ENCODE measurements at regions not wholly inside any gene's neighbourhood (a gene's known extent, or its start where the extent isn't known, plus 50 kb on each side); places are given as distances from the start of the nearest gene placed in this dataset.

GRCh38 chr5:97453263-97453662 is 270.2 kb upstream of the RIOK2 start:
- no peaks in the 10 kb centered on the region for H3K36me3 Mint-ChIP-seq
- no peaks in the 10 kb centered on the region for H3K4me1 ChIP-seq (ENCODE audit: insufficient read depth, low read length)
- no peaks in the 10 kb centered on the region for H3K27me3 ChIP-seq (ENCODE audit: insufficient read depth, low read length)
- no peaks in the 10 kb centered on the region for H3K4me1 Mint-ChIP-seq
- no peak for DNase-seq
- CTCF ChIA-PET (ENCODE audit: partially characterized antibody) = no interaction called here
- intact Hi-C loops (cut with micrococcal nuclease) = no loop called here
- no peaks in the 10 kb centered on the region for H3K36me3 ChIP-seq (ENCODE audit: insufficient read depth, low read length)
- H3K4me3 Mint-ChIP-seq = no peak overlapping the region
- H3K27me3 Mint-ChIP-seq = no peaks in the 10 kb centered on the region
- H3K4me3 ChIP-seq (ENCODE audit: low read length in 2 of 2) = no peak overlapping the region
- no peak overlapping the region for H3K27ac Mint-ChIP-seq
- no peaks in the 10 kb centered on the region for H3K9me3 ChIP-seq (ENCODE audit: control insufficient read depth in 1 of 2, low read length in 2 of 2)
- POLR2A ChIA-PET (ENCODE audit: partially characterized antibody) = no interaction called here
- peaks cover 0 to 3% (median 0%) of the 10 kb centered on the region in 8 donors for H3K9me3 Mint-ChIP-seq
- no peak overlapping the region for H3K27ac ChIP-seq (ENCODE audit: low read depth, low read length)

GRCh38 chr5:97454015-97454414 is 271.0 kb upstream of the RIOK2 start:
- Mint-ChIP-seq H3K27me3 (no peaks in the 10 kb centered on the region), H3K9me3 (peaks cover 0 to 3% (median 0%) of the 10 kb centered on the region in 8 donors)
- CTCF ChIA-PET (ENCODE audit: partially characterized antibody) = no interaction called here

GRCh38 chr5:97455996-97456395 is 272.9 kb upstream of the RIOK2 start:
- Mint-ChIP-seq H3K27ac (no peak overlapping the region), H3K9me3 (peaks cover 0 to 2% (median 0%) of the 10 kb centered on the region in 8 donors), H3K36me3 (no peaks in the 10 kb centered on the region), H3K4me3 (no peak overlapping the region), H3K27me3 (no peaks in the 10 kb centered on the region), H3K4me1 (no peaks in the 10 kb centered on the region)
- Histone ChIP-seq H3K36me3 (ENCODE audit: insufficient read depth, low read length) (no peaks in the 10 kb centered on the region), H3K9me3 (ENCODE audit: control insufficient read depth in 1 of 2, low read length in 2 of 2) (no peaks in the 10 kb centered on the region), H3K27me3 (ENCODE audit: insufficient read depth, low read length) (no peaks in the 10 kb centered on the region), H3K4me1 (ENCODE audit: insufficient read depth, low read length) (no peaks in the 10 kb centered on the region), H3K27ac (ENCODE audit: low read depth, low read length) (no peak overlapping the region), H3K4me3 (ENCODE audit: low read length in 2 of 2) (no peak overlapping the region)
- no peak for DNase-seq
- ChIA-PET CTCF (ENCODE audit: partially characterized antibody) (no interaction called here), POLR2A (ENCODE audit: partially characterized antibody) (no interaction called here)
- intact Hi-C loops (cut with micrococcal nuclease) = no loop called here

More at GRCh38 chr5:97454015-97454414, 271.0 kb upstream of the RIOK2 start:
- Mint-ChIP-seq H3K36me3 (no peaks in the 10 kb centered on the region), H3K4me3 (no peak overlapping the region), H3K4me1 (no peaks in the 10 kb centered on the region), H3K27ac (no peak overlapping the region)
- no peaks in the 10 kb centered on the region for H3K36me3 ChIP-seq (ENCODE audit: insufficient read depth, low read length)
- no peaks in the 10 kb centered on the region for H3K9me3 ChIP-seq (ENCODE audit: control insufficient read depth in 1 of 2, low read length in 2 of 2)
- no peak for DNase-seq
- no peak overlapping the region for H3K27ac ChIP-seq (ENCODE audit: low read depth, low read length)
- POLR2A ChIA-PET (ENCODE audit: partially characterized antibody) = no interaction called here
- H3K4me1 ChIP-seq (ENCODE audit: insufficient read depth, low read length) = no peaks in the 10 kb centered on the region
- no peaks in the 10 kb centered on the region for H3K27me3 ChIP-seq (ENCODE audit: insufficient read depth, low read length)
- intact Hi-C loops (cut with micrococcal nuclease) = no loop called here
- no peak overlapping the region for H3K4me3 ChIP-seq (ENCODE audit: low read length in 2 of 2)

GRCh38 chr5:97458851-97459250 is 275.8 kb upstream of the RIOK2 start:
- H3K4me1 ChIP-seq (ENCODE audit: insufficient read depth, low read length) = no peaks in the 10 kb centered on the region
- H3K27me3 ChIP-seq (ENCODE audit: insufficient read depth, low read length) = no peaks in the 10 kb centered on the region
- intact Hi-C loops (cut with micrococcal nuclease) = no loop called here
- H3K27ac ChIP-seq (ENCODE audit: low read depth, low read length) = no peak overlapping the region
- H3K9me3 ChIP-seq (ENCODE audit: control insufficient read depth in 1 of 2, low read length in 2 of 2) = no peaks in the 10 kb centered on the region
- ChIA-PET CTCF (ENCODE audit: partially characterized antibody) (no interaction called here), POLR2A (ENCODE audit: partially characterized antibody) (no interaction called here)
- H3K36me3 ChIP-seq (ENCODE audit: insufficient read depth, low read length) = no peaks in the 10 kb centered on the region
- Mint-ChIP-seq H3K4me1 (no peaks in the 10 kb centered on the region), H3K27ac (no peak overlapping the region), H3K9me3 (peaks cover 0 to 2% (median 0%) of the 10 kb centered on the region in 8 donors), H3K27me3 (no peaks in the 10 kb centered on the region), H3K36me3 (no peaks in the 10 kb centered on the region), H3K4me3 (no peak overlapping the region)
- H3K4me3 ChIP-seq (ENCODE audit: low read length in 2 of 2) = no peak overlapping the region
- DNase-seq = no peak

GRCh38 chr5:97471951-97472350 is 288.9 kb upstream of the RIOK2 start:
- Mint-ChIP-seq H3K27me3 (no peaks in the 10 kb centered on the region), H3K9me3 (peaks cover 0 to 15% (median 2%) of the 10 kb centered on the region in 8 donors)
- no peaks in the 10 kb centered on the region for H3K9me3 ChIP-seq (ENCODE audit: control insufficient read depth in 1 of 2, low read length in 2 of 2)

GRCh38 chr5:97475847-97476246 is 292.8 kb upstream of the RIOK2 start:
- intact Hi-C loops (cut with micrococcal nuclease) = no loop called here
- no peaks in the 10 kb centered on the region for H3K9me3 ChIP-seq (ENCODE audit: control insufficient read depth in 1 of 2, low read length in 2 of 2)
- Mint-ChIP-seq H3K27me3 (no peaks in the 10 kb centered on the region), H3K36me3 (no peaks in the 10 kb centered on the region), H3K4me1 (no peaks in the 10 kb centered on the region), H3K9me3 (no peaks in the 10 kb centered on the region), H3K4me3 (no peak overlapping the region), H3K27ac (no peak overlapping the region)
- no peak overlapping the region for H3K27ac ChIP-seq (ENCODE audit: low read depth, low read length)
- CTCF ChIA-PET (ENCODE audit: partially characterized antibody) = no interaction called here
- H3K27me3 ChIP-seq (ENCODE audit: insufficient read depth, low read length) = no peaks in the 10 kb centered on the region
- DNase-seq = no peak
- POLR2A ChIA-PET (ENCODE audit: partially characterized antibody) = no interaction called here
- no peaks in the 10 kb centered on the region for H3K36me3 ChIP-seq (ENCODE audit: insufficient read depth, low read length)
- no peaks in the 10 kb centered on the region for H3K4me1 ChIP-seq (ENCODE audit: insufficient read depth, low read length)
- H3K4me3 ChIP-seq (ENCODE audit: low read length in 2 of 2) = no peak overlapping the region

More at GRCh38 chr5:97471951-97472350, 288.9 kb upstream of the RIOK2 start:
- no peak overlapping the region for H3K4me3 Mint-ChIP-seq
- Histone ChIP-seq H3K4me3 (ENCODE audit: low read length in 2 of 2) (no peak overlapping the region), H3K27me3 (ENCODE audit: insufficient read depth, low read length) (no peaks in the 10 kb centered on the region), H3K36me3 (ENCODE audit: insufficient read depth, low read length) (no peaks in the 10 kb centered on the region), H3K27ac (ENCODE audit: low read depth, low read length) (no peak overlapping the region), H3K4me1 (ENCODE audit: insufficient read depth, low read length) (no peaks in the 10 kb centered on the region)
- no peak for DNase-seq
- intact Hi-C loops (cut with micrococcal nuclease) = no loop called here
- no peaks in the 10 kb centered on the region for H3K4me1 Mint-ChIP-seq
- H3K36me3 Mint-ChIP-seq = no peaks in the 10 kb centered on the region
- H3K27ac Mint-ChIP-seq = no peak overlapping the region
- ChIA-PET POLR2A (ENCODE audit: partially characterized antibody) (no interaction called here), CTCF (ENCODE audit: partially characterized antibody) (no interaction called here)

- no peaks in the 10 kb centered on the region for H3K27me3 Mint-ChIP-seq
- H3K4me3 Mint-ChIP-seq = no peak overlapping the region
- intact Hi-C loops (cut with micrococcal nuclease) = no loop called here
- Histone ChIP-seq H3K9me3 (ENCODE audit: control insufficient read depth in 1 of 2, low read length in 2 of 2) (no peaks in the 10 kb centered on the region), H3K36me3 (ENCODE audit: insufficient read depth, low read length) (no peaks in the 10 kb centered on the region), H3K27ac (ENCODE audit: low read depth, low read length) (no peak overlapping the region), H3K4me3 (ENCODE audit: low read length in 2 of 2) (no peak overlapping the region), H3K27me3 (ENCODE audit: insufficient read depth, low read length) (no peaks in the 10 kb centered on the region), H3K4me1 (ENCODE audit: insufficient read depth, low read length) (no peaks in the 10 kb centered on the region)
- POLR2A ChIA-PET (ENCODE audit: partially characterized antibody) = no interaction called here
- H3K27ac Mint-ChIP-seq = no peak overlapping the region
- H3K36me3 Mint-ChIP-seq = no peaks in the 10 kb centered on the region
- DNase-seq = no peak
- H3K9me3 Mint-ChIP-seq = no peaks in the 10 kb centered on the region
- CTCF ChIA-PET (ENCODE audit: partially characterized antibody) = no interaction called here
- no peaks in the 10 kb centered on the region for H3K4me1 Mint-ChIP-seq
Observed at GRCh38 chr5:97476852-97477534, 293.9 kb upstream of the RIOK2 start.

GRCh38 chr5:97478483-97478882 is 295.4 kb upstream of the RIOK2 start:
- no peak overlapping the region for H3K27ac ChIP-seq (ENCODE audit: low read depth, low read length)
- CTCF ChIA-PET (ENCODE audit: partially characterized antibody) = no interaction called here
- Mint-ChIP-seq H3K4me1 (no peaks in the 10 kb centered on the region), H3K36me3 (no peaks in the 10 kb centered on the region), H3K4me3 (no peak overlapping the region), H3K27me3 (peaks cover 0 to 2% of the 10 kb centered on the region in 2 donors), H3K27ac (no peak overlapping the region), H3K9me3 (no peaks in the 10 kb centered on the region)
- POLR2A ChIA-PET (ENCODE audit: partially characterized antibody) = no interaction called here
- intact Hi-C loops (cut with micrococcal nuclease) = no loop called here
- H3K4me1 ChIP-seq (ENCODE audit: insufficient read depth, low read length) = no peaks in the 10 kb centered on the region
- DNase-seq = no peak
- H3K36me3 ChIP-seq (ENCODE audit: insufficient read depth, low read length) = no peaks in the 10 kb centered on the region
- H3K27me3 ChIP-seq (ENCODE audit: insufficient read depth, low read length) = no peaks in the 10 kb centered on the region
- no peak overlapping the region for H3K4me3 ChIP-seq (ENCODE audit: low read length in 2 of 2)
- no peaks in the 10 kb centered on the region for H3K9me3 ChIP-seq (ENCODE audit: control insufficient read depth in 1 of 2, low read length in 2 of 2)
